ENCODE measurements at regions not wholly inside any gene's neighbourhood (a gene's known extent, or its start where the extent isn't known, plus 50 kb on each side); places are given as distances from the start of the nearest gene placed in this dataset.

DNA sequence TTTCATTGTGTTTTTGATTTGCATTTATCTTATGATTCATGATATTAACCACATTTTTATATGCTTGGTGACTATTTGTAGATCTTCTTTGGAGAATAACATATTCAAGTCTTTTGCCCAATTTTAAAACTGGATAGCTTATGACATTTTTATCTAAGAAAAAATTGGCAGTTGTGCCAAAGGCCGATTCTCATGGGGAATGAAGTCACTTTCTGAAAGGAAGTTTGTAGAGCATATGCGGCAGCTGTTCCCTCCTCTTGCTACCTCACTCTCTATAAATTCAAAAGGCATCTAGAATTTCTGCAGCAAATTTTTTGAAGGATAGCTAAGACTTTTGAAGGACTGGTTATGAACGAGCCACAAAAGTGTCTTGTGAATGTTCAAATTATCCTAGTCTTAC, 2353.5 kb downstream of the ARAP2 start:
- peaks cover 7% of the 10 kb centered on the region for H3K4me1 Mint-ChIP-seq (ENCODE audit: low read depth)
- TF ChIP-seq, protein P1, sequence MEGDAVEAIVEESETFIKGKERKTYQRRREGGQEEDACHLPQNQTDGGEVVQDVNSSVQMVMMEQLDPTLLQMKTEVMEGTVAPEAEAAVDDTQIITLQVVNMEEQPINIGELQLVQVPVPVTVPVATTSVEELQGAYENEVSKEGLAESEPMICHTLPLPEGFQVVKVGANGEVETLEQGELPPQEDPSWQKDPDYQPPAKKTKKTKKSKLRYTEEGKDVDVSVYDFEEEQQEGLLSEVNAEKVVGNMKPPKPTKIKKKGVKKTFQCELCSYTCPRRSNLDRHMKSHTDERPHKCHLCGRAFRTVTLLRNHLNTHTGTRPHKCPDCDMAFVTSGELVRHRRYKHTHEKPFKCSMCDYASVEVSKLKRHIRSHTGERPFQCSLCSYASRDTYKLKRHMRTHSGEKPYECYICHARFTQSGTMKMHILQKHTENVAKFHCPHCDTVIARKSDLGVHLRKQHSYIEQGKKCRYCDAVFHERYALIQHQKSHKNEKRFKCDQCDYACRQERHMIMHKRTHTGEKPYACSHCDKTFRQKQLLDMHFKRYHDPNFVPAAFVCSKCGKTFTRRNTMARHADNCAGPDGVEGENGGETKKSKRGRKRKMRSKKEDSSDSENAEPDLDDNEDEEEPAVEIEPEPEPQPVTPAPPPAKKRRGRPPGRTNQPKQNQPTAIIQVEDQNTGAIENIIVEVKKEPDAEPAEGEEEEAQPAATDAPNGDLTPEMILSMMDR (IDR thresholded peaks at IDR 0.05) = no peak
- no peaks in the 10 kb centered on the region for H3K36me3 Mint-ChIP-seq (ENCODE audit: low read depth)
- no peak for DNase-seq
- H3K27me3 Mint-ChIP-seq (ENCODE audit: insufficient read depth) = no peaks in the 10 kb centered on the region
- H3K9me3 Mint-ChIP-seq = no peaks in the 10 kb centered on the region
- no peak overlapping the region for H3K27ac Mint-ChIP-seq
- H3K4me3 Mint-ChIP-seq = no peak overlapping the region

DNA sequence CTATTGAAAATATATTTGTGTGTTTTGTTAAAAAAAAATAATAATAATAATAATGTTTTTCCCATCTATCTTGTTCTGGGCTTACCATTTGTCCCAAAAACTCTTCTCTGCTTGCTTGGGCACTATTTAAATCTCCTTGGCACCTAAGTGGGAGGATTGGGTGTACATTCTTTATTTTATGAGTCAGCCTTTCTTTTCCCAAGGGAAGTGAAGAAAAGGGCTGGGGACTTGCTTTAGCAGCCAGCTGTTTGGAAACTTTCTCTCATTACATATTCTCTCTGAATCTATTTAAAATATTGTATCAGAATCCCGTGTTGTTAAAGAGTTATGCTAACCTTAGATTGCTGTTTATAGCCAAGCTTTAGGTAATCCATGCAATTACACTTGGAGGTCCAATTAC, 2332.4 kb downstream of the ARAP2 start:
- peaks cover 35% of the 10 kb centered on the region for H3K9me3 Mint-ChIP-seq
- DNase-seq = no peak
- H3K27ac Mint-ChIP-seq = no peak overlapping the region
- no peaks in the 10 kb centered on the region for H3K27me3 Mint-ChIP-seq (ENCODE audit: insufficient read depth)
- TF ChIP-seq, protein P1 (IDR thresholded peaks at IDR 0.05) = no peak
- peaks cover 34% of the 10 kb centered on the region; the same call in 1 of the 2 replicates for H3K36me3 Mint-ChIP-seq (ENCODE audit: low read depth)
- H3K4me3 Mint-ChIP-seq = no peak overlapping the region
- H3K4me1 Mint-ChIP-seq (ENCODE audit: low read depth) = no peaks in the 10 kb centered on the region

DNA sequence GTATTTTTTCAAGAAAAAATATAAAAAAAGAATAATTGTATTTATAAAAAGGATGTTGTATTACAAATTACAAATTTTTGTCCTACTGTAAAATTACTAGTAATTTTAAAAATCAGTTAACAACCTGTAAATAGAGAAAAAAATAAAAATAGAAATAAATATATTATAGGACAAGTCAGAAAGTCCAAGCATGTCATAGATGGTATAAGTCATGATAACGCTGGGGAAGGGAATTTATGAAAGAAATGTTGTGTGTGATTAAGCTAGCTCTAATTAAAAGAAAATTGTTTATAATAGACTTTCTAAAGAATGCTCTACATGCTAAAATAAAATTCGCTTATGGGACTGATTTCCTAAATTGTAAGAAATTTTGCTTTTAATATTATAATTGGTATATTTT, 2329.9 kb downstream of the ARAP2 start:
- Mint-ChIP-seq H3K27ac (no peak overlapping the region), H3K36me3 (ENCODE audit: low read depth) (peaks cover 36% of the 10 kb centered on the region; the same call in 1 of the 2 replicates), H3K9me3 (peaks cover 35% of the 10 kb centered on the region), H3K27me3 (ENCODE audit: insufficient read depth) (no peaks in the 10 kb centered on the region), H3K4me1 (ENCODE audit: low read depth) (no peaks in the 10 kb centered on the region), H3K4me3 (no peak overlapping the region)
- TF ChIP-seq, protein P1 (IDR thresholded peaks at IDR 0.05) = no peak
- DNase-seq = no peak

DNA sequence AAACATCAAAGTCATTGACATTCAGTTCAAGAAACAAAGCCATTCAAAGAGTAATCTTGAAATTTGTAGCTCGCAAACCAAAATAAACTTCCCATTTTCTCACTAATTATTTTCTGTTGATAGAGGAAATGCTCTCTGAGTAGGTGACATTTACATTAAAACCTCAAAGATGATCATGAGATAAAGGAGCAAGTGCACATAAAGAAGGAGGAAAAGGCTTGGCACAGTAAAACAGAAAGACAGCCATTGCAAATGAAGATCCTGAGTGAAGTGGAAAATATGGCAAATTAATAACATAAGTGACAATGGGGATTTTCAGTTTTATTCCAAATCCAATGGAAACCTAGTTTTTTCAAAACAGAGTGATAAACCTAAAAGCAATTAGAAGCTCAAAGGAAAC, 2320.8 kb downstream of the ARAP2 start:
- H3K36me3 Mint-ChIP-seq (ENCODE audit: low read depth) = peaks cover 7% of the 10 kb centered on the region; the same call in 1 of the 2 replicates
- no peak overlapping the region for H3K4me3 Mint-ChIP-seq
- peaks cover 23% of the 10 kb centered on the region for H3K4me1 Mint-ChIP-seq (ENCODE audit: low read depth)
- no peaks in the 10 kb centered on the region for H3K9me3 Mint-ChIP-seq
- H3K27ac Mint-ChIP-seq = no peak overlapping the region
- no peaks in the 10 kb centered on the region for H3K27me3 Mint-ChIP-seq (ENCODE audit: insufficient read depth)
- no peak for DNase-seq
- TF ChIP-seq, protein P1 (IDR thresholded peaks at IDR 0.05) = no peak

DNA sequence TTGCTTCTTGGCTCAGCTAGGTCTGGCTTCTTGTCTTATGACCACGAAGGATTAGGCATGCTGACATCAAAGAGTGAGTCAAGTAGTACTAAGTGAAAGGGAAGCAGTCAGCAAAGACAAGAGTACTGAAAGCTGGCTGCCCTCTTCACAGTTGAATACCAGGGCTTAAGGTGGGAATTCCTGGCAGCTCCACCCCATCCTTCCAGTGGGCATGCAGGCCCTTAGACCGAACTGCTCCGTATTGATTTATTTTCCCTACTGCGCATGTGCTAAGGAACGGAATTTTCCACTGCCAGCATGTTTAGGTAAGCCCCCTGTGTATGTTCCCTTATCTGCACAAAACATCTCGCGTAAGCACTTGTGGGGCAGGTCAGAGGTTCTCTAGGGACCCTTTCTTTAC, 2320.1 kb downstream of the ARAP2 start:
- Mint-ChIP-seq H3K27ac (peak overlapping the region; percentile 52), H3K4me3 (0 out of 2 replicates have a peak overlapping the region, but pooled peaks have one; percentile 5), H3K4me1 (ENCODE audit: low read depth) (peaks cover 23% of the 10 kb centered on the region), H3K27me3 (ENCODE audit: insufficient read depth) (no peaks in the 10 kb centered on the region), H3K9me3 (no peaks in the 10 kb centered on the region), H3K36me3 (ENCODE audit: low read depth) (peaks cover 7% of the 10 kb centered on the region; the same call in 1 of the 2 replicates)
- TF ChIP-seq, protein P1 (IDR thresholded peaks at IDR 0.05) = no peak
- peak; percentile 70 for DNase-seq

DNA sequence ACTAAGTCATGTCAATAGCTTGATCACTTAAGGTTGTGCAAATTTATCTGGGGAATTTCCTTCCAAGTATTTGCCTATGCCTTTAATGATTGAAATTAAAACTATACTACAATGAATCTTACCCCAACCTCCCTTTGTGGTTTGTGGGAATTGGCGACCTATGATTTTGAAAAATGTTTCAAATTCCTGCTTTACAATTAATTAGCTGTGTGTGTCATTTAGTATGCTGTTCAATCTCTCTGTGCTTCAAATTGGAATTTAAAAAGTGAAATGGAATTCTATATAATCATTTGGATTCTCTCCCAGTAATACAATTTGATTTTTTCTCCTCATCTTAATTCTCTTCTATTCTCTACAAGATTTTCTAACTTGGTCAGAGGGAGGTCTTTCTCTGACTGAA, 2319.5 kb downstream of the ARAP2 start:
- H3K9me3 Mint-ChIP-seq = no peaks in the 10 kb centered on the region
- H3K27ac Mint-ChIP-seq = peak overlapping the region; percentile 10; the same call in 1 of the 2 replicates
- no peak overlapping the region for H3K4me3 Mint-ChIP-seq
- TF ChIP-seq, protein P1 (IDR thresholded peaks at IDR 0.05) = no peak
- H3K36me3 Mint-ChIP-seq (ENCODE audit: low read depth) = peaks cover 3% of the 10 kb centered on the region; the same call in 1 of the 2 replicates
- H3K27me3 Mint-ChIP-seq (ENCODE audit: insufficient read depth) = no peaks in the 10 kb centered on the region
- no peak for DNase-seq
- peaks cover 23% of the 10 kb centered on the region for H3K4me1 Mint-ChIP-seq (ENCODE audit: low read depth)

Data from HFFc6 (cell line).